Neural progenitor cell (in vitro differentiated cells): ENCODE measurements at regions not wholly inside any gene's neighbourhood (a gene's known extent, or its start where the extent isn't known, plus 50 kb on each side); places are given as distances from the start of the nearest gene placed in this dataset.

Source experiments
- DNase-seq: peaks from one replicate; pipeline ENCODE4 v3.0.0-alpha.2; 2016; ENCODE audit warnings: low spot score
- H2AFZ ChIP-seq: fragments of 200-600 bp; sonication (generic); replicated peaks from 2 replicates; pipeline ENCODE4 v1.6.1; 2016; ENCODE audit warnings: antibody characterized with exemption
- H3F3A ChIP-seq: fragments of 200-600 bp; sonication (generic); 2 replicates; pipeline ENCODE4 v1.6.1; 2016; ENCODE audit warnings: antibody characterized with exemption, low read depth
- H3K27ac ChIP-seq: fragments of 200-600 bp; sonication (generic); 2 replicates; pipeline ENCODE4 v1.5.1; 2016; ENCODE audit warnings: mild to moderate bottlenecking
- H3K27me3 ChIP-seq: fragments of 200-600 bp; sonication (generic); 2 replicates; pipeline ENCODE4 v1.6.1; 2016; ENCODE audit warnings: mild to moderate bottlenecking, moderate library complexity
- H3K36me3 ChIP-seq: fragments of 200-600 bp; sonication (generic); 2 replicates; pipeline ENCODE4 v1.5.1; 2016
- H3K4me1 ChIP-seq: fragments of 200-600 bp; sonication (generic); 2 replicates; pipeline ENCODE4 v1.6.1; 2016; ENCODE audit warnings: mixed run types
- H3K4me2 ChIP-seq: fragments of 200-600 bp; sonication (generic); 2 replicates; pipeline ENCODE4 v1.6.1; 2016
- H3K4me3 ChIP-seq: fragments of 200-600 bp; sonication (generic); 2 replicates; pipeline ENCODE4 v1.5.1; 2016
- H3K79me2 ChIP-seq: fragments of 200-600 bp; sonication (generic); 2 replicates; pipeline ENCODE4 v1.6.1; 2016; ENCODE audit warnings: low read depth
- H3K9ac ChIP-seq: fragments of 200-600 bp; sonication (generic); 2 replicates; pipeline ENCODE4 v1.6.1; 2016
- H3K9me3 ChIP-seq: fragments of 200-600 bp; sonication (generic); 2 replicates; pipeline ENCODE4 v1.5.1; 2016; ENCODE audit warnings: low read depth
- H4K20me1 ChIP-seq: fragments of 200-600 bp; sonication (generic); 2 replicates; pipeline ENCODE4 v1.6.1; 2016; ENCODE audit warnings: low read depth
- H3K27ac Mint-ChIP-seq: 3 replicates; pipeline ENCODE4 v1.8.0; 2021; ENCODE audit warnings: mixed read lengths
- H3K27me3 Mint-ChIP-seq: 2 replicates; pipeline ENCODE4 v1.8.0; 2022; ENCODE audit warnings: low read depth, mild to moderate bottlenecking, inconsistent platforms, moderate library complexity, mixed read lengths; ENCODE audit not compliant: insufficient read depth
- H3K36me3 Mint-ChIP-seq: 3 replicates; pipeline ENCODE4 v1.8.0; 2021; ENCODE audit warnings: mixed read lengths
- H3K4me1 Mint-ChIP-seq: 3 replicates; pipeline ENCODE4 v1.8.0; 2021; ENCODE audit warnings: mixed read lengths
- H3K4me3 Mint-ChIP-seq: 3 replicates; pipeline ENCODE4 v1.8.0; 2021; ENCODE audit warnings: mild to moderate bottlenecking, moderate library complexity, mixed read lengths
- H3K9me3 Mint-ChIP-seq: 3 replicates; pipeline ENCODE4 v1.8.0; 2020; ENCODE audit warnings: mixed read lengths
- EZH2 ChIP-seq: fragments of 200-600 bp; sonication (generic); IDR thresholded peaks from 2 replicates; pipeline ENCODE4 v1.6.1; 2017; ENCODE audit warnings: antibody characterized with exemption, mild to moderate bottlenecking, moderate library complexity
- EZH2phosphoT487 ChIP-seq: fragments of 200-600 bp; sonication (generic); IDR thresholded peaks from 2 replicates; pipeline ENCODE4 v1.6.1; 2017; ENCODE audit warnings: antibody characterized with exemption
- TF ChIP-seq, protein P1 (sequence below): fragments of 200-600 bp; sonication (generic); IDR thresholded peaks from 2 replicates; pipeline ENCODE4 v1.5.1; 2017; ENCODE audit warnings: antibody characterized with exemption, mild to moderate bottlenecking

GRCh38 chr1:228992044-228992443 lies 256.8 kb downstream of the RHOU start:
- TF ChIP-seq EZH2phosphoT487: no peak
- TF ChIP-seq, protein P1, sequence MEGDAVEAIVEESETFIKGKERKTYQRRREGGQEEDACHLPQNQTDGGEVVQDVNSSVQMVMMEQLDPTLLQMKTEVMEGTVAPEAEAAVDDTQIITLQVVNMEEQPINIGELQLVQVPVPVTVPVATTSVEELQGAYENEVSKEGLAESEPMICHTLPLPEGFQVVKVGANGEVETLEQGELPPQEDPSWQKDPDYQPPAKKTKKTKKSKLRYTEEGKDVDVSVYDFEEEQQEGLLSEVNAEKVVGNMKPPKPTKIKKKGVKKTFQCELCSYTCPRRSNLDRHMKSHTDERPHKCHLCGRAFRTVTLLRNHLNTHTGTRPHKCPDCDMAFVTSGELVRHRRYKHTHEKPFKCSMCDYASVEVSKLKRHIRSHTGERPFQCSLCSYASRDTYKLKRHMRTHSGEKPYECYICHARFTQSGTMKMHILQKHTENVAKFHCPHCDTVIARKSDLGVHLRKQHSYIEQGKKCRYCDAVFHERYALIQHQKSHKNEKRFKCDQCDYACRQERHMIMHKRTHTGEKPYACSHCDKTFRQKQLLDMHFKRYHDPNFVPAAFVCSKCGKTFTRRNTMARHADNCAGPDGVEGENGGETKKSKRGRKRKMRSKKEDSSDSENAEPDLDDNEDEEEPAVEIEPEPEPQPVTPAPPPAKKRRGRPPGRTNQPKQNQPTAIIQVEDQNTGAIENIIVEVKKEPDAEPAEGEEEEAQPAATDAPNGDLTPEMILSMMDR: no peak
- no peak for TF ChIP-seq EZH2
- no peak for DNase-seq
- H3K4me3 Mint-ChIP-seq: no peak overlapping the region
- H3K9me3 Mint-ChIP-seq: no peaks in the 10 kb centered on the region
- Histone ChIP-seq H3K4me1 (peaks cover 29% of the 10 kb centered on the region), H3K79me2 (no peaks in the 10 kb centered on the region), H3K36me3 (no peaks in the 10 kb centered on the region), H2AFZ (no peak overlapping the region), H3K4me2 (no peak overlapping the region), H3K9me3 (no peaks in the 10 kb centered on the region), H3K27me3 (no peaks in the 10 kb centered on the region), H4K20me1 (no peaks in the 10 kb centered on the region), H3K9ac (no peak overlapping the region), H3K27ac (no peak overlapping the region), H3F3A (no peaks in the 10 kb centered on the region), H3K4me3 (no peak overlapping the region)
- H3K4me1 Mint-ChIP-seq: peaks cover 35% of the 10 kb centered on the region
- H3K27ac Mint-ChIP-seq: no peak overlapping the region
- no peaks in the 10 kb centered on the region for H3K36me3 Mint-ChIP-seq
- peaks cover 7% of the 10 kb centered on the region for H3K27me3 Mint-ChIP-seq

DNA sequence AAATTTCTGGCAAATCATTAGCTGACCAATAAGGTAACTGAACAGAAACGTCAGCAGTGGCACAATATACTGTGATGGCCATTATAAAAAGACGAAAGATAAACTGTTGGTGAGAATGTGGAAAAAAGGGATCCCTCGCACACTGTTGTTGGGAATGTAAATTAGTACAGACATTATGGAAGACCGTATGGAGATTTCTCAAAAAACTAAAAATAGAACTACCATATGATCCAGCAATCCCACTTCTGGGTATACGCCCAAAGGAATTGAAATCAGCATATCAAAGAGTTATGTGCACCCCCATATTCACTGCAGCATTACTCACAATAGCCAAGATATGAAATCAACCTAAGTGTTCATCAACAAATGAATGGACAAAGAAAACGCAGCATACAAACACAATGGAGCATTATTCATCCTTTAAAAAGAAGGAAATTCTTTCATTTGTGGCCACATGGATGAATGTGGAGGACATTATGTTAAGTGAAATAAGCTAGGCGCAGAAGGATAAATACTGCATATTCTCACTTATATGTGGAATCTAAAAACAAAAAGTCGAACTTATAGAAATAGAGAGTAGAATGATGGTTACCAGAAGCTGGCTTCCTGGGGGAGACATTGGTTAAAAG lies 257.7 kb downstream of the RHOU start:
- no peak overlapping the region for H3K4me3 Mint-ChIP-seq
- H3K36me3 Mint-ChIP-seq: no peaks in the 10 kb centered on the region
- peaks cover 7% of the 10 kb centered on the region for H3K27me3 Mint-ChIP-seq
- Histone ChIP-seq H3K79me2 (no peaks in the 10 kb centered on the region), H3K9ac (no peak overlapping the region), H3K4me3 (no peak overlapping the region), H3F3A (no peaks in the 10 kb centered on the region), H3K27ac (no peak overlapping the region), H4K20me1 (no peaks in the 10 kb centered on the region), H3K9me3 (no peaks in the 10 kb centered on the region), H2AFZ (no peak overlapping the region), H3K27me3 (no peaks in the 10 kb centered on the region), H3K4me2 (no peak overlapping the region), H3K4me1 (peaks cover 21% of the 10 kb centered on the region), H3K36me3 (no peaks in the 10 kb centered on the region)
- TF ChIP-seq, protein P1: no peak
- TF ChIP-seq EZH2phosphoT487: no peak
- TF ChIP-seq EZH2: no peak
- no peak for DNase-seq
- no peaks in the 10 kb centered on the region for H3K9me3 Mint-ChIP-seq
- H3K4me1 Mint-ChIP-seq: peaks cover 25% of the 10 kb centered on the region
- no peak overlapping the region for H3K27ac Mint-ChIP-seq

- H3K4me2 ChIP-seq: no peak overlapping the region
- no peak overlapping the region for H2AFZ ChIP-seq
- Mint-ChIP-seq H3K27me3 (peaks cover 2% of the 10 kb centered on the region), H3K9me3 (peaks cover 7% of the 10 kb centered on the region), H3K4me1 (peaks cover 6% of the 10 kb centered on the region), H3K27ac (no peak overlapping the region), H3K36me3 (no peaks in the 10 kb centered on the region), H3K4me3 (no peak overlapping the region)
- H3K27me3 ChIP-seq: no peaks in the 10 kb centered on the region
- no peaks in the 10 kb centered on the region for H3K79me2 ChIP-seq
- H3K27ac ChIP-seq: no peak overlapping the region
- no peaks in the 10 kb centered on the region for H3K9me3 ChIP-seq
- no peaks in the 10 kb centered on the region for H3K36me3 ChIP-seq
- TF ChIP-seq, protein P1: no peak
- TF ChIP-seq EZH2phosphoT487 (no peak), EZH2 (no peak)
- H3K4me3 ChIP-seq: no peak overlapping the region
- H3K9ac ChIP-seq: no peak overlapping the region
- H4K20me1 ChIP-seq: no peaks in the 10 kb centered on the region
- H3F3A ChIP-seq: no peaks in the 10 kb centered on the region
- no peak for DNase-seq
- H3K4me1 ChIP-seq: peaks cover 2% of the 10 kb centered on the region
Observed at GRCh38 chr1:228994676-228995594, 259.7 kb downstream of the RHOU start.
